ENCODE measurements at regions not wholly inside any gene's neighbourhood (a gene's known extent, or its start where the extent isn't known, plus 50 kb on each side); places are given as distances from the start of the nearest gene placed in this dataset.

DNA sequence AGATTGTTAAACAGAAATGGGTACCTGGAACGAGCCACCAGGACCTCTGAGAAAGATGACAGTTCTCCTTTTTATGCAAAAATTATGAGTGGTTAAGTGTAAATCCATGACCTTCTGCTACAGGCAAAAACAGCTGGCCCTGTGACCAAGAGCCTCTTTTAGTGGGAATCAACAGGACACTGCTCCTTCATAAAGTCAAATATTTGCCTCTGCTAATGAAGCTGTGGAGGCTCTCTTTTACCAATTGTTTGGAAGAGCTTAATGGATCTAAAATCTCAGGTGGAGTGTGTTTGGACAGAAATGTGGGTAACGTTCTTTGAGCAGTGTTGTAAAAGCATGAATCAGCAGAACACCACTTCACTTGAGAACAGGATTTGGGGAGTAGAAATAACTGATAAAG, 117.5 kb upstream of the PCSK2 start:
- no peak for DNase-seq (ENCODE audit: low spot score)

DNA sequence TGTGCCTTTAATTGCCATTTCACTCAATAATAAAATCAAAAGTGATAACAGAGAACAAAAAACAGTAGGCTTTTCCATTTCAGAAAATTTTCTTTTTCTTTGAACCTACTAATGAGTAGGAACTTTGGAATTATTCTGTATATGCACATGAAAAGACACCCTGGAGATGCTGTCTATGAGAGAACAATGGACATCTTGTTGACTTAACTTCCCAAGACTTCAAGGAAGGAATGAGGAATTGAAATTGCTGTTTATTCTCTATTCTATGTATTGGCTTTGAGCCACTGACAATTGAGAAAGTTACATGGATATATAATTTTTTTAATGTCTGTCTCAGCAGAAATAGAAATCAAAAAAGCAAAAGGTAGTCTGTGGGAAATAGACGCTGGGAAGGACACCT, 98.6 kb upstream of the PCSK2 start:
- no peak for DNase-seq (ENCODE audit: low spot score)

GRCh38 chr20:17129089-17129488, 97.8 kb upstream of the PCSK2 start:
- no peak for DNase-seq (ENCODE audit: low spot score)

DNA sequence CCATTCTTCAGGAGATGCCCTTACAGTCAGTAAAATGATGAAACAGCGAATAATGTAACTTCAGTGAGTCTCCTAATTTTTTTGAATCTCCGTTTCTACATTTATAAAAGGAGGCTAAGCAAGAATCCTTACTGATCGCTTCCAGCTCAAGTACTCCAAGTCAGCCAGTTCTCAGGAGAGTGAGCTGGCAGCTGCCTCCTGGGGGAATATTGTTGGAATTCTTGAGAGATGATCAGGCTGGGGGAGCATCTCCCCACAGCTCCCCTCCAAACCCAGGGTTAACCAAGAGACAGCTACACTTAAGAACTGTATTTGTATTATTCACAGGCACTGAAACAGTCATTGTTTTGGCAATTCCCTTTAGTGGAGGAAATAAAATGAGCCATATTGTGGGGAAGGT, 89.1 kb upstream of the PCSK2 start:
- no peak for DNase-seq (ENCODE audit: low spot score)

GRCh38 chr20:17138237-17138636, 88.6 kb upstream of the PCSK2 start:
- DNase-seq (ENCODE audit: low spot score), result no peak

DNA sequence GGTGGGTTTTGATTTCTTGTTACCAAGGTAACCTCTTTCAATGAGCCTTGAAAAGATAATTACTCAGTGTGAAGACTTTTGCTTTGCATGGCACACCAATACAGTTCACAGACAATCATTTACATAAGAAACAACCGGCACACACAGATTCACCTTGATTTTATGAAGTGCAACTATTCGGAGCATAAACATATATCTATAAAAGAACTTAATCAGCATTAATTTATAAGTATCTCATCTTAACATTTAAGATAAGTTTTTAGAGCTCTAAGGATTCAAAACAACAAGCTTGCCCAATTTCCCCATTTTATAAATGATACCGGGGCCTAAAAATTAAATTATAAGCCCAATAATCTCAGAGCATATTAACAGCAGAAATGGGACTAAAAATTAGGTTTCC, 85.9 kb upstream of the PCSK2 start:
- DNase-seq (ENCODE audit: low spot score), result no peak

GRCh38 chr20:17141568-17141967, 85.3 kb upstream of the PCSK2 start:
- DNase-seq (ENCODE audit: low spot score), result no peak

DNA sequence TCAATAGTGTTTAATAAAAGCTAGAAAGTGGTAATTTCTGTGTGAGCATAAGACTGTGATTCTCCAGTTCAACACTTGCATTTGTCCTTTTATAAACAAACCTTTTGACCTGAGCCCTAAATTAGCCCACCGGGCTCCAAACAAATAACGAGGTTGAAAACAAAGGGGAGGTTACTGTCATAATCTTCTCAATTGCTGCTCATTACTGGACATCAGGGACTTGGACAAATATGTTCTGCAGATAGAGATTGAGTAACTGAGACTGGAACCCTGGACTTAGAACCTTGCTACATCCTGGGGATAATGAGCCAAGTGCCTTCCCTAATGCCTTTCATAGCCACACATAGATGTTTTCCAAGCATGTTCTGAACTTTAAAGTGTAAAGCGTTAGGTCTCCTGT, 84.2 kb upstream of the PCSK2 start:
- no peak for DNase-seq (ENCODE audit: low spot score)

DNA sequence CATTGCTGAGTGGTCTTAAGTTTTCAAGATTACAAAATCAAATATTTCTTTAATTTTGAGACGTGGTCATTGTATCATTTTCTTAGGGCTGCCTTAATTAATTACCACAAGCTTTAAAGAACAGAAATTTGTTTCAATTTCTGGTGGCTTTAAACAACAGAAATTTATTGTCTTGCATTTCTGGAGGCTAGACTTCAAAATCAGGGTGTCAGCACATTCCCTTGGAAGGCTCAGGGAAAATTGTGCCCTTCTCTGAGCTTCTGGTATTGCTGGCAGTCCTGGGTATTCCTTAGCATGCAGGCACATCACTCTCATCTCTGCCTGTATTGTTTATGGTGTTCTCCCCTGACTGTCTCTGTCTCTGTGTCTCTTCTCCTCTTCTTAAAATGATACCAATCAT, 76.0 kb upstream of the PCSK2 start:
- no peak for DNase-seq (ENCODE audit: low spot score)

- DNase-seq (ENCODE audit: low spot score), result no peak
Measured at GRCh38 chr20:17155401-17155800, 71.4 kb upstream of the PCSK2 start.

- no peak for DNase-seq (ENCODE audit: low spot score)
Measured at GRCh38 chr20:17158701-17159100, 68.1 kb upstream of the PCSK2 start.

- no peak for DNase-seq (ENCODE audit: low spot score)
Measured at GRCh38 chr20:17161673-17162481, 65.0 kb upstream of the PCSK2 start.

- DNase-seq (ENCODE audit: low spot score), result no peak
Measured at GRCh38 chr20:17168026-17168612, 58.7 kb upstream of the PCSK2 start.

GRCh38 chr20:17169585-17170136, 57.2 kb upstream of the PCSK2 start:
- no peak for DNase-seq (ENCODE audit: low spot score)

GRCh38 chr20:17171746-17172280, 55.0 kb upstream of the PCSK2 start:
- no peak for DNase-seq (ENCODE audit: low spot score)

GRCh38 chr20:17172836-17173516, 53.9 kb upstream of the PCSK2 start:
- DNase-seq (ENCODE audit: low spot score), result no peak

All from mucosa of gallbladder (tissue), 1 donor.